HCT116 (cell line): ENCODE measurements at regions not wholly inside any gene's neighbourhood (a gene's known extent, or its start where the extent isn't known, plus 50 kb on each side); places are given as distances from the start of the nearest gene placed in this dataset.

Source experiments
- ATF3 ChIP-seq: IDR thresholded peaks from 2 replicates; pipeline ENCODE4 v1.6.1; 2012
- CTCF ChIP-seq, 3 experiments: fragments of 200-600 bp in 1 of 3; sonication (generic) in 1 of 3; IDR thresholded peaks in 2 of 3; conservative IDR thresholded peaks in 1 of 3; 2 replicates each; pipeline ENCODE4 v1.5.1; 2012 to 2017; ENCODE audit warnings: low read depth in 2 of 3, low read length in 2 of 3, antibody characterized with exemption in 1 of 3, borderline replicate concordance in 1 of 3, control low read depth in 1 of 3, mild to moderate bottlenecking in 1 of 3, mixed read lengths in 1 of 3, mixed run types in 1 of 3, moderate library complexity in 1 of 3; ENCODE audit not compliant: insufficient read depth in 1 of 3
- ELF1 ChIP-seq: IDR thresholded peaks from 2 replicates; pipeline ENCODE4 v1.6.1; 2012; ENCODE audit warnings: low read depth, borderline replicate concordance
- EZH2phosphoT487 ChIP-seq: fragments of 200-600 bp; IDR thresholded peaks from 2 replicates; pipeline ENCODE4 v1.6.1; 2018; ENCODE audit warnings: antibody characterized with exemption, borderline replicate concordance
- JUND ChIP-seq: IDR thresholded peaks from 2 replicates; pipeline ENCODE4 v1.6.1; 2012
- MAX ChIP-seq: IDR thresholded peaks from 2 replicates; pipeline ENCODE4 v1.6.1; 2012
- POLR2A ChIP-seq: IDR thresholded peaks from 2 replicates; pipeline ENCODE4 v1.7.0; 2011; ENCODE audit warnings: borderline replicate concordance; ENCODE audit not compliant: insufficient read depth, insufficient read length; ENCODE audit errors: extremely low read depth
- RAD21 ChIP-seq: IDR thresholded peaks from 2 replicates; pipeline ENCODE4 v1.6.1; 2012; ENCODE audit warnings: low read depth, mild to moderate bottlenecking
- REST ChIP-seq: IDR thresholded peaks from 2 replicates; pipeline ENCODE4 v1.6.1; 2012; ENCODE audit warnings: low read depth
- SRF ChIP-seq: IDR thresholded peaks from 2 replicates; pipeline ENCODE4 v1.6.1; 2012; ENCODE audit warnings: low read depth
- ZBTB33 ChIP-seq: IDR thresholded peaks from 2 replicates; pipeline ENCODE4 v1.6.1; 2011; ENCODE audit warnings: mild to moderate bottlenecking, low read length, moderate library complexity; ENCODE audit not compliant: insufficient replicate concordance; ENCODE audit errors: extremely low read depth
- ZFX ChIP-seq: fragments of 450-650 bp; IDR thresholded peaks from 2 replicates; pipeline ENCODE4 v1.6.1; 2017

- TF ChIP-seq ELF1 (no peak), CTCF (IDR thresholded peaks at IDR 0.05 in 2 of 3, conservative IDR thresholded peaks at IDR 0.05 in 1 of 3; ENCODE audit: borderline replicate concordance in 1 of 3, insufficient read depth in 1 of 3, low read depth in 2 of 3, low read length in 2 of 3) (no peak), POLR2A (no peak), RAD21 (no peak), JUND (no peak), ZFX (no peak), ZBTB33 (no peak), SRF (no peak), EZH2phosphoT487 (no peak), REST (no peak), ATF3 (no peak), MAX (no peak)
Measured at GRCh38 chr6:27825025-27825793, 87.0 kb downstream of the OR2B2 start.
